ENCODE measurements at regions not wholly inside any gene's neighbourhood (a gene's known extent, or its start where the extent isn't known, plus 50 kb on each side); places are given as distances from the start of the nearest gene placed in this dataset.
A peak's percentile ranks its signal among the peaks of the same experiment; 100 is the strongest.
"Not testable (repeated sequence)": the region's sequence is repeated elsewhere in the genome, so short reads cannot be mapped to it uniquely, and the experiment has no call there.

- no peak for DNase-seq (ENCODE audit: low read depth in 4 of 4, low spot score in 2 of 4)
Measured at GRCh38 chr6:125640441-125641150, 108.8 kb upstream of the HEY2 start.

GRCh38 chr6:125643967-125644661, 105.3 kb upstream of the HEY2 start:
- not testable (repeated sequence) for DNase-seq (ENCODE audit: low read depth in 4 of 4, low spot score in 2 of 4)

DNA sequence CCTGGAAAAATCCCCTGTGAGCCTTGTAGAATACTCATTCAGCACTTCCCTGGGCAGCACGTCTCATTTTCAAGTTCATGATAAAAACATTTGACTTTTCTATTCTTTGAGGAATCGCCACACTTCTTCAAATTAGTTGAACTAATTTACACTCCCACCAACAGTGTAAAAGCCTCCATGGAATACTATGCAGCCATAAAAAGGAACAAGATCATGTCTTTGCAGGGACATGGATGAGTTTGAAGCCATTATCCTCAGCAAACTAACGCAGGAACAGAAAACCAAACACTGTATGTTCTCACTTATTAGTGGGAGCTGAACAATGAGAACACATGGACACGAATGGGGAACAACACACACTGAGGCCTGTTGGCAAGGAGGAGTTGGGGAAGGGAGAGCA, 102.0 kb upstream of the HEY2 start:
- DNase-seq (ENCODE audit: low read depth in 4 of 4, low spot score in 2 of 4): no peak

DNA sequence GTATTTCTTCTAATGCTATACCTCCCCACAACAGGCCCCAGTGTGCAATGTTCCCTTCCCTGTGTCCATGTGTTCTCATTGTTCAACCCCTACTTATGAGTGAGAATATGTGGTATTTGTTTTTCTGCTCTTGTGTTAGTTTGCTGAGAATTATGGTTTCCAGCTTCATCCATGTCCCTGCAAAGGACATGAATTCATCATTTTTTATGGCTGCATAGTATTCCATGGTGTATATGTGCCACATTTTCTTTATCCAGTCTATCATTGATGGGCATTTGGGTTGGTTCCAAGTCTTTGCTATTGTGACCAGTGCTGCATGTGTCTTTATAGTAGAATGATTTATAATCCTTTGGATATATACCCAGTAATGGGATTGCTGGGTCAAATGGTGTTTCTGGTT, 95.7 kb upstream of the HEY2 start:
- DNase-seq (ENCODE audit: low read depth in 4 of 4, low spot score in 2 of 4): not testable (repeated sequence)

GRCh38 chr6:125655511-125655910, 93.9 kb upstream of the HEY2 start:
- DNase-seq (ENCODE audit: low read depth in 4 of 4, low spot score in 2 of 4): no peak

GRCh38 chr6:125656287-125656870, 93.1 kb upstream of the HEY2 start:
- DNase-seq (ENCODE audit: low read depth in 4 of 4, low spot score in 2 of 4): no peak

DNA sequence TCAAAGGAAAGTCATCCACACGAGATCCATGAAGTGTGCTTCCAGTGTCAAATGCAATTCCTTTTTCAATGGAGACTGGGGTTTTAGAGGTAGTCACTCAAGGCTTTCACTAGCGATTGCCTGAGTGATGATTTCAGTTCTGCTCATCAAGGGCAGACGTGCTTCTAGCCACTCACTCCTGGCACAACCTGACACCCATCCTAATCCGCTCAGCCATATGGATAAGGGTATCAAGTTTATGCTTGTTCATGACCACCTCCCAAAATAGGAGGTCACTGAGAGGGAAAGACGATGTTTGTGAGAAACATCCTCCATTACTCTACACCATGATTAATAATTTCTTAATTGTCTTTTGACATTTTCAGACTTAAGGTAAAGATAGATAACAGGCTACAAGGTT, 91.3 kb upstream of the HEY2 start:
- no peak for DNase-seq (ENCODE audit: low read depth in 4 of 4, low spot score in 2 of 4)

DNA sequence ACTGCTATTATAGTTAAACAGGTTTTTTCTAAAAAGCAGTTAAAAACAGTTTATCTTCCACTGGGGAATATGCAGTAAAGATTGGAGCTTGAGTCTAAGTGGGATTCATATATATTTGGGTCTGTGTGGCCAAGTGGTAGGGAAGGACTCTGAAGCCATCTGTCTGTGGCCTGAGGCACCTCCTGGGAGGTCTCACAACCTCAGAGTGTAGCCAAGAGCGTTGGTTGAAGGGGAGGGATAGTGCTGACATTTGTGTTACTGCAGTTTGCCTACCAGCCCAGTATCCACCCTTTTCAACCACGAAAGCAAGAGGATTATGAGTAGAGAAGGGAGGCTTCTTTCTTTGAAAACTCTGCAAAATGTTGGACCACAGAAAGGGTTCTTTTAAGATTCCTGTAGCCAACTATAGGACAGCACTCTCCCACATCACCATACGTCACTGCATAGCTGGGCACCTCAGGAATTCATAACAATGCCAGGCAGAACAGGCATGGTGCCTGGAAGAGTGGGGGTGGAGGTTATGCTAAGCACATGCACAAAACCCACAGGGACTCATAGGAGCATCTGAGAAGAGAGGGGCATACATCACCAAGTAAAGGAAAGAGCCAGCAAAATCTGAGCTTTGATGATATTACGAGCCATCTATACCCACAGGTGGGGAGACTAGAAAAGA, 90.5 kb upstream of the HEY2 start:
- DNase-seq (ENCODE audit: low read depth in 4 of 4, low spot score in 2 of 4): no peak

DNA sequence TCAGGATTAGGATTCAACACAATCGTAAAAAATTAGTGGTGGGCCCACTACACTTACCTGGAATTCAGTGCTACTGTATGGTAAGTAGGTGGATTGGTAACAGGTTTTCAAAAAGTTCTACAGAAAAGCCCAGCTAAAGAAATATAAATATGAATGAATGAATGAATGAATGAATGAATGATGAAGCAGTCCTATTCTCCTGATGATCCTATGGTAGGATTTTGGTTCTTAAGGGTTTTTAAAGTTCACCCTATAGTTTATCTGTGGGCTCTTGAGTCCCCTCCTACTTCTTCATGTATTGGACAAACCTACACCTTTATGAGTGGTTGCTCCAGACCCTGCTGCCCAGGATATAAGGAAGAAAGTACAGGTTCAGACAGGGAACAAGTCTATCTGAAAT, 89.5 kb upstream of the HEY2 start:
- DNase-seq (ENCODE audit: low read depth in 4 of 4, low spot score in 2 of 4): no peak

DNA sequence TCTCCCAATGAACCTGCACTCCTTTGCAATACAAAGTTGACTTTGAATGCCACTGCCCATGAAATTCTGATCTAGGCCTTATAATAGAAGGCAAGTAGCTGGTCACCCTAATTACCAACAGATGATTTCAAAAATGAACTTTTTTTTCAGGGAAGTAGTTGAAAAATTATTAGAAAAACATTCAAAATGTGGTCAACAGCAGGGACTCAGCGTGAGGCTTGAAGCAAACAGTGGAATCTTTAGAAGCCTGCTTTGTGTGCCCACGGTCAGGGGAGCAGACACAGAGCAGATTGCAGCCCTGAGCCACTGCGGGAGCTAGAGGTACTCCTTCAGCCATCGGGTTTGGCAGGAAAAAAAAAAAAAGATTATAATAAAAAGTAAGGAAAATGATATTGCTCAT, 87.1 kb upstream of the HEY2 start:
- no peak for DNase-seq (ENCODE audit: low read depth in 4 of 4, low spot score in 2 of 4)

- no peak for DNase-seq (ENCODE audit: low read depth in 4 of 4, low spot score in 2 of 4)
Measured at GRCh38 chr6:125665295-125665814, 84.1 kb upstream of the HEY2 start.

DNA sequence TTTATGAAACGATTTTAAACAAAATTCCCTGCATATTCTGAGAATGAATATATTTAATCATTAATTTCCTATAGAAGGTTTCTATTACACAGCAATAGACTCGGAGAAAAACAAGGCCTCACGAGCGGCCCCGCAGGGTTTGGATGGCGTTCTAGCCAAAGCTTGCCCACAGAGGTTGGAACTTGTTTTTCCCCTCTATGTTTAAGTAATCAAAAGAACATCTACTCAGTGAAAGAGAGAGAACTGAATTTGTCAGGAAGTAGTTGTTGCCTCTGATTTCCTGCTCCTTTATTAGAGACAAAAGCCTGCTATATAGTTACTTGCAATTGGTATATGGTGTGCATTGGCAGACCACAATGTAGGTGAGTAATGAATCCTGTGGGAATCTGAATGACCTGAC, 82.1 kb upstream of the HEY2 start:
- DNase-seq (ENCODE audit: low read depth in 4 of 4, low spot score in 2 of 4): no peak

- DNase-seq (ENCODE audit: low read depth in 4 of 4, low spot score in 2 of 4): no peak
Measured at GRCh38 chr6:125668071-125668470, 81.4 kb upstream of the HEY2 start.

DNA sequence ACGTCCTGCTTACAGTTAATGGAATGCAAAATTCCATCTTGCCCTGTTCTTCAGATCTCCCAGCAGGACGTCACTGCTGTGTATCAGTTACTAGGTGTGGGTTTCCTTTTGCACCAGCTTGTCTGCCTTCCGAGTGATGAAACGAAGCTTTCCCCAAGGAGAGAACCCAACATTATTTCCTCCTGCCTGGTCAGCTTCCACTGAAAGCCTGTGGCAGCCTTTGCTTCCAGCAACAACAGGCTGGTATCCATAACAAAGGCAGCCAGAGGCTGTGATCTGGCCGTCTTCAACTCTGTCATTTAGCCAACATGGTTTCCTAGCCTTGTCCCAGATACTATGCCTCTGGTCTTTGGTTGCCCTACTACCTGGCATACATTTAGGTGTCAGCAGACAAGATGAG, 78.9 kb upstream of the HEY2 start:
- DNase-seq (ENCODE audit: low read depth in 4 of 4, low spot score in 2 of 4): peak in 1 of 4 donors; percentile 29

GRCh38 chr6:125671323-125671722, 78.1 kb upstream of the HEY2 start:
- no peak for DNase-seq (ENCODE audit: low read depth in 4 of 4, low spot score in 2 of 4)

DNA sequence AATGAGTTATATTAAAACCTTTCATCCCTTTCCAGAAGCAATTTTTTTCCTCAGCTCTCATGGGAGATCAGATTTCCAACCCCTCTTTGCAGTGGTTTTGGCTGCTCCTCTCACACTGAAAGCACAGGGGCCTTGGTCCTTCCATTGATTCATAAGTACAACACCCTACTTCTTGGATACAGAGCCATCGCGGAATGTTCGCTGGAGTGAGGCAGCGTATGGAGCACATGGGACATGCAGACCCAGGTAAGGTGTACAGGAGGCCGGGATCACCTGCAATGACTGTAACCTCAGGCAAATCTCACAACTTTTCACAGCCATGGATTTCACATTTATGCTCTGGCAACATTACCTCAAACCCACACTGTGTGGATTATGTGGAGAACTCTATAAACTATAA, 75.2 kb upstream of the HEY2 start:
- no peak for DNase-seq (ENCODE audit: low read depth in 4 of 4, low spot score in 2 of 4)

DNA sequence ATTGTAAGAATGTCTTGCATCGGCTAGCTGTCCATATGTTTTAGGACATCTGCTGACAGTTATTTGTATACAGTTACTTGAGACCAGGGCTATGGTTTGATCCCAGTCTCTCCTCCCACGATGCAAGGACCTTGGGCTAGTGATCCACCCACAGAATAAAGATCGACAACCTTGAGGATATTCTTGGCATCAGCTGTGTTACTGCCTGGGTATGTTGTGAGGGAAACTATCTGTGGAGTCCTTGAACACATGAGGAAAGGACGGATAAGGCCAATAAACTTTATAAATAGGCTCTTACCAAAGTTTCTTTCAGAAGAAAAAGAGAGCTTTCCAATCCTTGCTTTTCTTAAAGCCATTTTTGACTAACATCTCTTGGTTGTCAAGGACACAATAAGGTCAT, 70.8 kb upstream of the HEY2 start:
- no peak for DNase-seq (ENCODE audit: low read depth in 4 of 4, low spot score in 2 of 4)

DNA sequence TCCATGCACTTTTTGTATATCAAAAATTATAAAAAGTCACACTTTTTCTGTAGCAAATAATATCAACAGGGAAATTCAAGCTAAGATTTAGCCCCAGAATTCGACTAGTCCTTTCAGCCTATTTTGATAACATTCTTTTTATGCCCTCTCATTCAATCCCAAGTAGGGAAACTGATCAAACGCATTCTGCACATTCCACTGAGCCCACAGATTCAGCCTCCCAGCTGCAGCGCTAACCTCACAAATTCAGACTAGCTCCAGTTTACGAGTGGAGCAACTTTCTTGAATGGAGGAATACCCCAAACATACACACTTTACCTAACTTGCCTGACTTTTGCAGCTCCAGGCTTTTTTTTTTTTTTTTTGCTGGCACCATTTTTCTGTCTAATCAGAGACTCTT, 70.3 kb upstream of the HEY2 start:
- no peak for DNase-seq (ENCODE audit: low read depth in 4 of 4, low spot score in 2 of 4)

DNA sequence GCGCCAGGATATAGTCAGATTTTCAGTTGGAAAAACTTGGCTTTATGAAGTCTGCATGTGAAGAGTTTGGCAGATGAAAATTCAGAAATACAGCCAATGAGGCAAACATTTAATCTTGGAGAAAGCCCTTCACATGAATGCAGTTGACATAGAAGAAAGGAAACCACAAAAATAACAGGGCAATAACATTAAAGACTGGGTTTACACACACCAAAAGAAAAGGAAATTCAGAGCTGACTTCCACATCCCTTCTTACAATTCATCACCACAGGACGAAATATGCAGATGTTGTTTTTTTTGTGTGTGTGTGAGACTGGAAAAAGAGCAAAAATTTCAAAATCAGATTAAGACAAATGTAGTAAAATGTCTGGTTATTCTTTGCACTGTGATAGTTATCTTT, 69.8 kb upstream of the HEY2 start:
- no peak for DNase-seq (ENCODE audit: low read depth in 4 of 4, low spot score in 2 of 4)

- DNase-seq (ENCODE audit: low read depth in 4 of 4, low spot score in 2 of 4): no peak
Measured at GRCh38 chr6:125682939-125683338, 66.5 kb upstream of the HEY2 start.

DNA sequence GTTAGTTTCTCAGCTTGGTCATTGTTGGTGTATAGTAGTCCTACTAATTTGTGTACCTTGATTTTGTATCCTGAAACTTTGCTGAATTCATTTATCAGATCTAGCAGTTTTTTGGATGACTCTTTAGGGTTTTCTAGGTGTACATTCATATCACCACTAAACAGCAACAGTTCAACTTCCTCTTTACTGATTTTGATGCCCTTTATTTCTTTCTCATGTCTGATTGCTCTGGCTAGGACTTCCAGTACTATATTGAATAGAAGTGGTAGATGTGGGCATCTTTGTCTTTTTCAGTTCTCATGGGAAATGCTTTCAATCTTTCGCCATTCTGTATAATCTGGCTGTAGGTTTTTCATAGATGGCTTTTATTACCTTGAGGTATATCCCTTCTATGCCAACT, 61.3 kb upstream of the HEY2 start:
- no peak for DNase-seq (ENCODE audit: low read depth in 4 of 4, low spot score in 2 of 4)
